NCI-H345 (cell line): ENCODE measurements at regions not wholly inside any gene's neighbourhood (a gene's known extent, or its start where the extent isn't known, plus 50 kb on each side); places are given as distances from the start of the nearest gene placed in this dataset.
"Not testable (repeated sequence)": the region's sequence is repeated elsewhere in the genome, so short reads cannot be mapped to it uniquely, and the experiment has no call there.

Source experiments
- DNase-seq: peaks from one replicate; lab custom pipeline; 2025; lab: John Stamatoyannopoulos, UW

GRCh38 chr3:80618295-80619256 lies 850.8 kb upstream of the ROBO1 start:
- DNase-seq = no peak

- peak; percentile 1 for DNase-seq
Observed at GRCh38 chr3:80612366-80612765, 844.6 kb upstream of the ROBO1 start.

GRCh38 chr3:80608072-80608471 lies 840.3 kb upstream of the ROBO1 start:
- DNase-seq = not testable (repeated sequence)

GRCh38 chr3:80606073-80606472 lies 838.3 kb upstream of the ROBO1 start:
- DNase-seq = no peak

GRCh38 chr3:80601479-80601878 lies 833.7 kb upstream of the ROBO1 start:
- DNase-seq = no peak

GRCh38 chr3:80592792-80593191 lies 825.0 kb upstream of the ROBO1 start:
- DNase-seq = no peak

GRCh38 chr3:80586338-80586737 lies 818.5 kb upstream of the ROBO1 start:
- DNase-seq = no peak

- no peak for DNase-seq
Observed at GRCh38 chr3:80580146-80580545, 812.3 kb upstream of the ROBO1 start.

GRCh38 chr3:80564391-80564790 lies 796.6 kb upstream of the ROBO1 start:
- no peak for DNase-seq

GRCh38 chr3:80559701-80560100 lies 791.9 kb upstream of the ROBO1 start:
- DNase-seq = no peak

GRCh38 chr3:80556763-80557162 lies 789.0 kb upstream of the ROBO1 start:
- no peak for DNase-seq

- DNase-seq = no peak
Observed at GRCh38 chr3:80554304-80554703, 786.5 kb upstream of the ROBO1 start.

GRCh38 chr3:80553211-80553610 lies 785.4 kb upstream of the ROBO1 start:
- DNase-seq = no peak

- DNase-seq = no peak
Observed at GRCh38 chr3:80550174-80550573, 782.4 kb upstream of the ROBO1 start.

GRCh38 chr3:80549173-80549572 lies 781.4 kb upstream of the ROBO1 start:
- DNase-seq = no peak

- DNase-seq = no peak
Observed at GRCh38 chr3:80543154-80543553, 775.4 kb upstream of the ROBO1 start.

- DNase-seq = no peak
Observed at GRCh38 chr3:80542456-80542855, 774.7 kb upstream of the ROBO1 start.

- no peak for DNase-seq
Observed at GRCh38 chr3:80537680-80538079, 769.9 kb upstream of the ROBO1 start.

GRCh38 chr3:80535286-80535685 lies 767.5 kb upstream of the ROBO1 start:
- DNase-seq = no peak

- DNase-seq = no peak
Observed at GRCh38 chr3:80533553-80533952, 765.8 kb upstream of the ROBO1 start.

- no peak for DNase-seq
Observed at GRCh38 chr3:80526153-80526552, 758.4 kb upstream of the ROBO1 start.

- no peak for DNase-seq
Observed at GRCh38 chr3:80521081-80521480, 753.3 kb upstream of the ROBO1 start.

- no peak for DNase-seq
Observed at GRCh38 chr3:80519436-80519835, 751.6 kb upstream of the ROBO1 start.

- DNase-seq = no peak
Observed at GRCh38 chr3:80496452-80496851, 728.7 kb upstream of the ROBO1 start.
